Hepatocyte (in vitro differentiated cells): ENCODE measurements at regions not wholly inside any gene's neighbourhood (a gene's known extent, or its start where the extent isn't known, plus 50 kb on each side); places are given as distances from the start of the nearest gene placed in this dataset.

Source experiments
- DNase-seq: peaks from one replicate; pipeline ENCODE4 v3.0.0-alpha.2; 2016; ENCODE audit warnings: low spot score
- H2AFZ ChIP-seq: fragments of 200-600 bp; sonication (generic); 2 replicates; pipeline ENCODE4 v1.6.0; 2016; ENCODE audit warnings: antibody characterized with exemption, mild to moderate bottlenecking
- H3K27ac ChIP-seq: fragments of 200-600 bp; sonication (generic); 2 replicates; pipeline ENCODE4 v1.5.1; 2016; ENCODE audit warnings: mild to moderate bottlenecking
- H3K27me3 ChIP-seq: fragments of 200-600 bp; sonication (generic); 2 replicates; pipeline ENCODE4 v1.6.1; 2016
- H3K36me3 ChIP-seq: fragments of 200-600 bp; sonication (generic); replicated peaks from 2 replicates; pipeline ENCODE4 v1.5.1; 2016; ENCODE audit warnings: low read depth; ENCODE audit not compliant: insufficient read depth
- H3K4me1 ChIP-seq: fragments of 200-600 bp; sonication (generic); 2 replicates; pipeline ENCODE4 v1.5.1; 2016; ENCODE audit warnings: mild to moderate bottlenecking, moderate library complexity; ENCODE audit not compliant: insufficient read depth
- H3K4me2 ChIP-seq: fragments of 200-600 bp; sonication (generic); 2 replicates; pipeline ENCODE4 v1.6.0; 2016
- H3K4me3 ChIP-seq: fragments of 200-600 bp; sonication (generic); 2 replicates; pipeline ENCODE4 v1.5.1; 2016; ENCODE audit warnings: mild to moderate bottlenecking
- H3K79me2 ChIP-seq: fragments of 200-600 bp; sonication (generic); 2 replicates; pipeline ENCODE4 v1.6.0; 2017; ENCODE audit warnings: mild to moderate bottlenecking
- H3K9me2 ChIP-seq: fragments of 200-600 bp; sonication (generic); replicated peaks from 2 replicates; pipeline ENCODE4 v1.6.0; 2017; ENCODE audit warnings: mild to moderate bottlenecking; ENCODE audit not compliant: insufficient read depth
- H3K9me3 ChIP-seq: fragments of 200-600 bp; sonication (generic); 2 replicates; pipeline ENCODE4 v1.5.1; 2016; ENCODE audit warnings: low read depth, mild to moderate bottlenecking
- H4K20me1 ChIP-seq: fragments of 200-600 bp; sonication (generic); 2 replicates; pipeline ENCODE4 v1.6.0; 2016; ENCODE audit warnings: mild to moderate bottlenecking; ENCODE audit not compliant: insufficient read depth, poor library complexity, severe bottlenecking
- CTCF ChIP-seq: fragments of 200-600 bp; sonication (generic); IDR thresholded peaks from 2 replicates; pipeline ENCODE4 v1.5.1; 2016; ENCODE audit warnings: antibody characterized with exemption, mild to moderate bottlenecking; ENCODE audit not compliant: poor library complexity
- EZH2 ChIP-seq: fragments of 200-600 bp; sonication (generic); IDR thresholded peaks from 2 replicates; pipeline ENCODE4 v1.6.1; 2016; ENCODE audit warnings: antibody characterized with exemption, mild to moderate bottlenecking, borderline replicate concordance
- EZH2phosphoT487 ChIP-seq: fragments of 200-600 bp; sonication (generic); IDR thresholded peaks from one replicate; pipeline ENCODE4 v1.6.1; 2018; ENCODE audit warnings: antibody characterized with exemption, mild to moderate bottlenecking, low read depth, moderate library complexity; ENCODE audit not compliant: unreplicated experiment, severe bottlenecking
- WGBS: methylation state at CpG from one replicate; pipeline ENCODE4 v1.1.6; 2016; ENCODE audit warnings: low lambda C conversion rate; ENCODE audit errors: missing lambda C conversion rate; 5-methylcytosine and 5-hydroxymethylcytosine counted together

- H3K36me3 ChIP-seq, result no peaks in the 10 kb centered on the region
- H4K20me1 ChIP-seq, result no peaks in the 10 kb centered on the region
- no peaks in the 10 kb centered on the region for H3K9me2 ChIP-seq
- no peaks in the 10 kb centered on the region for H3K79me2 ChIP-seq
- H3K4me3 ChIP-seq, result no peak overlapping the region
- H3K4me1 ChIP-seq, result no peaks in the 10 kb centered on the region
- no peak for DNase-seq
- peak overlapping the region; percentile 27 for H3K4me2 ChIP-seq
- 79% methylated on average over 3 of the region's 3 CpGs for WGBS
- H3K27me3 ChIP-seq, result no peaks in the 10 kb centered on the region
- no peaks in the 10 kb centered on the region for H3K9me3 ChIP-seq
- no peak for TF ChIP-seq EZH2
- no peak for TF ChIP-seq EZH2phosphoT487
- no peak for TF ChIP-seq CTCF
- H3K27ac ChIP-seq, result peak overlapping the region; percentile 65
- no peak overlapping the region for H2AFZ ChIP-seq
Measured at GRCh38 chr9:88065619-88066018, 72.7 kb downstream of the SPATA31C2 start.

DNA sequence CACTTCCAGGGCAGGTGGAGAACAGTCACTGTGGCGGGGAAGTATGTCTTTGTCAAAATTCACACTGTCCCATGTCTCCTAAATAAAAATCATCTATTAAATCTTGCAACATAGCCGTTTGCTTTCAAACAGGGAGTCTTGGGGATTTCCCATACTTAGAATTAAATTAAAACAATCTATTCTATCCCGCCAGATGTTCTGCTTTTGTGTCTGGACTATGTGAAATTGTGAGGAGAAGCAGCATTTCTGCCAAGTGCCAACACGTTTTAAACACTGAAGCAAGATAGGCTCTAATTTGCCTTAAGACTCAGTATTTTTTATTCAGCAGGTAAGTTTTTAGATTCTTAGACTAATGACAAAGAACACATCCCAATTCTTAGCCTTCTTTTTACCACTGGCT is 73.7 kb downstream of the SPATA31C2 start:
- H3K9me2 ChIP-seq, result no peaks in the 10 kb centered on the region
- no peak overlapping the region for H3K27ac ChIP-seq
- H3K27me3 ChIP-seq, result no peaks in the 10 kb centered on the region
- no peaks in the 10 kb centered on the region for H3K36me3 ChIP-seq
- no peak overlapping the region for H2AFZ ChIP-seq
- DNase-seq, result no peak
- no peak for TF ChIP-seq EZH2
- TF ChIP-seq CTCF, result no peak
- TF ChIP-seq EZH2phosphoT487, result no peak
- H3K79me2 ChIP-seq, result no peaks in the 10 kb centered on the region
- H3K4me3 ChIP-seq, result no peak overlapping the region
- no peaks in the 10 kb centered on the region for H3K4me1 ChIP-seq
- 82% methylated on average over 4 of the region's 4 CpGs for WGBS
- H3K9me3 ChIP-seq, result no peaks in the 10 kb centered on the region
- no peaks in the 10 kb centered on the region for H4K20me1 ChIP-seq
- H3K4me2 ChIP-seq, result no peak overlapping the region

DNA sequence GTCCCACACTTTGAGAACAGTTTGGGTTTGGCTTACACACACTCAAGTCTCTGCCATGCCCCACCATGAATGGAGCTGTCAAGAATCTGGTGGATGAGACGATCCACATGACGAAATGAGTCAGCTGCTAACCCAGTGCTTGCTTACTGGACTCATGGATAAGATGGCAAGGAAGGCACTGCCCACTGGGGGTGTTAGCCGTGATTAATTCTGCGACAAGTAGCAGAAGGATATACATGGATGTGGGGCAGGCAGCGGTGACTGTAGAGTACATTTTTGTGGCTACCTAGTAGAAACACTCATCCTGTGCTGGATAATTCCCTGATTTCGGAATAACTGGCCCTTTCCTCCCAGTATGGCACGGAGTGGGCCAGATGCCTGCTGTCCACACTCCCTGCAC is 77.5 kb downstream of the SPATA31C2 start:
- no peak overlapping the region for H2AFZ ChIP-seq
- no peak for DNase-seq
- H3K4me1 ChIP-seq, result no peaks in the 10 kb centered on the region
- no peak overlapping the region for H3K27ac ChIP-seq
- H3K36me3 ChIP-seq, result no peaks in the 10 kb centered on the region
- H4K20me1 ChIP-seq, result no peaks in the 10 kb centered on the region
- no peak overlapping the region for H3K4me3 ChIP-seq
- no peaks in the 10 kb centered on the region for H3K79me2 ChIP-seq
- H3K27me3 ChIP-seq, result no peaks in the 10 kb centered on the region
- H3K4me2 ChIP-seq, result no peak overlapping the region
- 95% methylated on average over 7 of the region's 7 CpGs for WGBS
- TF ChIP-seq CTCF (no peak), EZH2 (no peak), EZH2phosphoT487 (no peak)
- H3K9me2 ChIP-seq, result no peaks in the 10 kb centered on the region
- H3K9me3 ChIP-seq, result no peaks in the 10 kb centered on the region

GRCh38 chr9:88059469-88059868 is 78.8 kb downstream of the SPATA31C2 start:
- H3K36me3 ChIP-seq, result no peaks in the 10 kb centered on the region
- TF ChIP-seq EZH2phosphoT487, result no peak
- no peak for TF ChIP-seq EZH2
- TF ChIP-seq CTCF, result no peak
- no peak overlapping the region for H2AFZ ChIP-seq
- H3K4me3 ChIP-seq, result no peak overlapping the region
- DNase-seq, result no peak
- H3K9me2 ChIP-seq, result no peaks in the 10 kb centered on the region
- WGBS, result 86% methylated on average over 3 of the region's 3 CpGs
- H3K9me3 ChIP-seq, result no peaks in the 10 kb centered on the region
- no peaks in the 10 kb centered on the region for H3K4me1 ChIP-seq
- H3K4me2 ChIP-seq, result no peak overlapping the region
- H4K20me1 ChIP-seq, result no peaks in the 10 kb centered on the region
- H3K27me3 ChIP-seq, result no peaks in the 10 kb centered on the region
- H3K79me2 ChIP-seq, result no peaks in the 10 kb centered on the region
- H3K27ac ChIP-seq, result no peak overlapping the region
